K562 (cell line): ENCODE measurements at regions not wholly inside any gene's neighbourhood (a gene's known extent, or its start where the extent isn't known, plus 50 kb on each side); places are given as distances from the start of the nearest gene placed in this dataset.

Experiments
- ATAC-seq: fragments of 200-7000 bp; cut with Tn5 transposase; 3 replicates; pipeline ENCODE4 v1.9.1; 2020; ENCODE audit warnings: moderate library complexity
- BruUV-seq: library from RNA; stranded (reverse); fragments of 400-500 nt; replicated peaks from 2 replicates; lab custom pipeline; 2021; lab: Mats Ljungman, UMichigan
- CTCF ChIA-PET: fragments of 300-600 bp; formaldehyde crosslinking; extraction: SDS; loops from one replicate; lab custom pipeline; 2021; ENCODE audit warnings: low intra/inter-chr PET ratio; lab: Yijun Ruan, JAX
- POLR2A ChIA-PET: fragments of 300-600, 350-650 bp; sonication (Branson Sonifier 250); formaldehyde crosslinking; extraction: SDS; loops from one replicate; lab custom pipeline; 2021; ENCODE audit warnings: antibody characterized with exemption, inconsistent platforms; lab: Yijun Ruan, JAX
- DNase-seq, 4 experiments: peaks; one replicate each; pipeline versions ENCODE4 v3.0.0 to v3.0.0-alpha.2; 2011 to 2018; ENCODE audit warnings: low spot score in 3 of 4, mixed read lengths in 3 of 4; ENCODE audit errors: extremely low read depth in 1 of 4
- FAIRE-seq: peaks from 2 replicates; lab custom pipeline; 2011; peaks lifted over from hg19 to GRCh38; lab: Jason Lieb, UNC
- H2AFZ ChIP-seq: 2 replicates; pipeline ENCODE4 v1.6.0; 2011; ENCODE audit warnings: low read depth, low read length, control low read depth, inconsistent platforms
- H3K27ac ChIP-seq: fragments of 200-600 bp; 3 replicates; pipeline ENCODE4 v1.8.0; 2011; ENCODE audit warnings: low read depth, mild to moderate bottlenecking, control low read depth, inconsistent platforms, low read length, moderate library complexity, mixed read lengths; ENCODE audit errors: extremely low read depth
- H3K27me3 ChIP-seq, 2 experiments: fragments of 300-600 bp in 1 of 2; 2 replicates in 1 of 2; 3 replicates in 1 of 2; pipeline versions ENCODE4 v1.6.0 to v1.8.0; 2011; ENCODE audit warnings: inconsistent platforms in 2 of 2, low read length in 2 of 2, mild to moderate bottlenecking in 1 of 2, mixed read lengths in 1 of 2, moderate library complexity in 1 of 2; ENCODE audit not compliant: control insufficient read depth in 2 of 2, insufficient read depth in 2 of 2
- H3K36me3 ChIP-seq: fragments of 300-600 bp; 3 replicates; pipeline ENCODE4 v1.8.0; 2011; ENCODE audit warnings: mild to moderate bottlenecking, low read length, inconsistent platforms; ENCODE audit not compliant: control insufficient read depth, insufficient read depth
- H3K4me1 ChIP-seq, 2 experiments: fragments of 200-600 bp in 1 of 2; replicated peaks in 1 of 2; 2 replicates in 1 of 2; 3 replicates in 1 of 2; pipeline versions ENCODE4 v1.5.1 to v1.8.0; 2011; ENCODE audit warnings: inconsistent platforms in 2 of 2, low read length in 2 of 2, mild to moderate bottlenecking in 1 of 2, mixed read lengths in 1 of 2, moderate library complexity in 1 of 2; ENCODE audit not compliant: control insufficient read depth in 2 of 2, insufficient read depth in 2 of 2
- H3K4me2 ChIP-seq: 2 replicates; pipeline ENCODE4 v1.6.1; 2011; ENCODE audit warnings: low read length, control low read depth, inconsistent platforms, mixed read lengths; ENCODE audit not compliant: insufficient read depth
- H3K4me3 ChIP-seq: fragments of 200-600 bp; sonication (generic), shearing (Covaris generic); 2 replicates; pipeline ENCODE4 v1.5.1; 2016; ENCODE audit warnings: control low read depth, inconsistent platforms
- H3K79me2 ChIP-seq: fragments of 200-600 bp; 3 replicates; pipeline ENCODE4 v1.8.0; 2011; ENCODE audit warnings: low read length, inconsistent platforms; ENCODE audit not compliant: control insufficient read depth, insufficient read depth
- H3K9ac ChIP-seq, 2 experiments: 2 replicates each; pipeline versions ENCODE4 v1.6.0 to v1.6.1; 2011; ENCODE audit warnings: low read depth in 2 of 2, low read length in 2 of 2, control low read depth in 1 of 2, inconsistent platforms in 1 of 2, mild to moderate bottlenecking in 1 of 2, mixed read lengths in 1 of 2; ENCODE audit not compliant: insufficient read depth in 1 of 2
- H3K9me1 ChIP-seq: one replicate; pipeline ENCODE4 v1.6.0; 2011; ENCODE audit warnings: inconsistent platforms, mild to moderate bottlenecking, low read length, moderate library complexity; ENCODE audit not compliant: control insufficient read depth, insufficient read depth
- H3K9me3 ChIP-seq: replicated peaks from 2 replicates; pipeline ENCODE4 v1.5.1; 2011; ENCODE audit warnings: low read depth, low read length, inconsistent platforms; ENCODE audit not compliant: control insufficient read depth, insufficient read depth
- H4K20me1 ChIP-seq: replicated peaks from 2 replicates; pipeline ENCODE4 v1.6.1; 2011; ENCODE audit warnings: low read length, inconsistent platforms, mixed read lengths; ENCODE audit not compliant: control insufficient read depth, insufficient read depth
- BRCA1 ChIP-seq, 2 experiments: fragments of 450-650 bp in 1 of 2; sonication (generic) in 1 of 2; formaldehyde crosslinking in 1 of 2; IDR thresholded peaks; 2 replicates each; pipeline versions ENCODE4 v1.5.0 to v1.6.1; 2017 to 2020; ENCODE audit warnings: mild to moderate bottlenecking in 1 of 2, missing genetic modification reagents in 1 of 2
- CBX5 ChIP-seq: IDR thresholded peaks from 2 replicates; pipeline ENCODE4 v1.6.1; 2014; ENCODE audit warnings: low read depth, borderline replicate concordance
- CC2D1A ChIP-seq: fragments of 450-650 bp; IDR thresholded peaks from 2 replicates; pipeline ENCODE4 v1.6.1; 2017; ENCODE audit warnings: mild to moderate bottlenecking
- CSDE1 ChIP-seq, 2 experiments: fragments of 450-650 bp; IDR thresholded peaks; 2 replicates each; pipeline ENCODE4 v1.6.1; 2016; ENCODE audit warnings: mild to moderate bottlenecking in 1 of 2
- ELF1 ChIP-seq: fragments of 200-800 bp; sonication (Bioruptor generic); IDR thresholded peaks from 2 replicates; pipeline ENCODE4 v1.6.1; 2016; ENCODE audit warnings: missing genetic modification characterization, missing compliant biosample characterization
- MECOM ChIP-seq: fragments of 250-450 bp; sonication (Bioruptor Pico); IDR thresholded peaks from 2 replicates; pipeline ENCODE4 v1.8.0; 2022; ENCODE audit warnings: inconsistent platforms
- NFATC3 ChIP-seq: fragments of 450-650 bp; IDR thresholded peaks from 2 replicates; pipeline ENCODE4 v1.6.1; 2017; ENCODE audit warnings: mild to moderate bottlenecking
- NFIX ChIP-seq: fragments of 250-450 bp; sonication (Bioruptor Pico); IDR thresholded peaks from 2 replicates; pipeline ENCODE4 v1.4.0; 2020; ENCODE audit warnings: low read depth, mild to moderate bottlenecking, moderate library complexity
- POLR2B ChIP-seq: fragments of 450-650 bp; IDR thresholded peaks from 2 replicates; pipeline ENCODE4 v1.6.1; 2018; ENCODE audit warnings: low read depth; ENCODE audit not compliant: partially characterized antibody
- SIN3B ChIP-seq: fragments of 450-650 bp; IDR thresholded peaks from 2 replicates; pipeline ENCODE4 v1.6.1; 2017; ENCODE audit warnings: low read depth, mild to moderate bottlenecking, moderate library complexity
- SP1 ChIP-seq: sonication (generic); formaldehyde crosslinking; IDR thresholded peaks from 2 replicates; pipeline ENCODE4 v1.8.1; 2022; ENCODE audit warnings: mild to moderate bottlenecking, missing genetic modification reagents
- SREBF1 ChIP-seq: fragments of 150-350 bp; IDR thresholded peaks from 2 replicates; pipeline ENCODE4 v1.6.1; 2014; ENCODE audit warnings: antibody characterized with exemption, low read depth, low read length, borderline replicate concordance
- STAT5A ChIP-seq: IDR thresholded peaks from 2 replicates; pipeline ENCODE4 v1.6.1; 2012; ENCODE audit warnings: low read length, inconsistent platforms, borderline replicate concordance
- TCF3 ChIP-seq: sonication (generic); formaldehyde crosslinking; IDR thresholded peaks from 2 replicates; pipeline ENCODE4 v1.4.0; 2020; ENCODE audit warnings: mild to moderate bottlenecking, missing genetic modification reagents
- TCF7 ChIP-seq: sonication (generic); IDR thresholded peaks from 2 replicates; pipeline ENCODE4 v1.6.1; 2016; ENCODE audit warnings: antibody characterized with exemption, borderline replicate concordance
- XRCC4 ChIP-seq: IDR thresholded peaks from one replicate; pipeline ENCODE4 v1.6.1; 2011; ENCODE audit not compliant: insufficient read depth, insufficient read length; ENCODE audit errors: extremely low read depth
- ZFPM2 ChIP-seq: fragments of 250-450 bp; sonication (Bioruptor Pico); IDR thresholded peaks from 2 replicates; pipeline ENCODE4 v1.5.1; 2022; ENCODE audit warnings: mild to moderate bottlenecking
- ZNF232 ChIP-seq: sonication (generic); formaldehyde crosslinking; IDR thresholded peaks from 2 replicates; pipeline ENCODE4 v1.8.0; 2022; ENCODE audit warnings: mild to moderate bottlenecking, missing genetic modification reagents
- ZNF24 ChIP-seq: fragments of 450-650 bp; IDR thresholded peaks from 2 replicates; pipeline ENCODE4 v1.6.1; 2016
- ZNF354B ChIP-seq: fragments of 250-450 bp; sonication (Bioruptor Pico); IDR thresholded peaks from 2 replicates; pipeline ENCODE4 v1.4.0; 2020
- ZNF764 ChIP-seq: fragments of 250-450 bp; sonication (Bioruptor Pico); IDR thresholded peaks from 2 replicates; pipeline ENCODE4 v1.4.0; 2020; ENCODE audit warnings: low read depth, mild to moderate bottlenecking, moderate library complexity
- ZNF780A ChIP-seq: fragments of 250-450 bp; sonication (Bioruptor Pico); IDR thresholded peaks from 2 replicates; pipeline ENCODE4 v1.5.0; 2021; ENCODE audit warnings: mild to moderate bottlenecking
- WGBS: fragments of 100-300 bp; shearing (Covaris generic); methylation state at CpG from one replicate; pipeline ENCODE4 v1.1.6; 2016; ENCODE audit warnings: low coverage, mixed read lengths; ENCODE audit not compliant: insufficient coverage; ENCODE audit errors: missing lambda C conversion rate; 5-methylcytosine and 5-hydroxymethylcytosine counted together
- in situ Hi-C: fragments of 300-500 bp; cut with MboI; formaldehyde crosslinking; loops from 4 replicates; pipeline ENCODE4 v1.15.0; 2018; ENCODE audit warnings: inconsistent platforms, mixed read lengths
- intact Hi-C: fragments of 100-400 bp; cut with micrococcal nuclease; formaldehyde crosslinking; loops from 2 replicates; pipeline ENCODE4 v1.14.2; 2022
- TF ChIP-seq, protein P1 (sequence below): fragments of 250-450 bp; sonication (Bioruptor Pico); IDR thresholded peaks from 2 replicates; pipeline ENCODE4 v1.5.0; 2021
- TF ChIP-seq, protein P2 (sequence below): conservative IDR thresholded peaks from 2 replicates; pipeline ENCODE4 v1.6.1; 2011; ENCODE audit warnings: low read depth, mild to moderate bottlenecking, low read length; ENCODE audit not compliant: control insufficient read depth

DNA sequence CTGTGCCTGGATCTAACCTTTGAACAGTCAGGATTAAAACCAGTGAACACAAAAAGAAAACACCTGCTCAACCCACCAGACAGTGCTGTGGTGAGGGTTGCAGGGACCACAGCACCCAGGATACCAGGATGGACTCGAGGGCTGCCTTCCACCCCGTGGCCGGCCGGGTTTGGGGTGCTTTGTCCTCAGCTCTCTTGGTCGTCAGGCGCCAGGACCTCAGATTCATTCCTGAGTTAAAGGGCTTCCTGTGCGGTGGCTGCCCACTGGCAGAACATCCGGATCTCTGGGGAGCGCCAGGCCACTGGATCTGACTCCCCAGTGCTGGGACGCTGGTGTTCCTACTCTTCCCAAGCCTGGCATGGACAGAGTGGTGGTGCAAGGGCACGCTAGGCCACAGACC, 239.8 kb downstream of the TFCP2L1 start:
- no peak for FAIRE-seq

GRCh38 chr2:121046335-121046734, 238.7 kb downstream of the TFCP2L1 start:
- no peaks in the 10 kb centered on the region for H3K4me1 ChIP-seq
- no peak for ATAC-seq
- peaks cover 0 to 19% of the 10 kb centered on the region in 2 experiments; a peak in 2 of 5 replicates for H3K27me3 ChIP-seq
- no peak overlapping the region for H3K27ac ChIP-seq
- no peaks in the 10 kb centered on the region for H3K9me3 ChIP-seq
- H4K20me1 ChIP-seq: no peaks in the 10 kb centered on the region
- no peaks in the 10 kb centered on the region for H3K79me2 ChIP-seq
- ChIA-PET CTCF (no interaction called here), POLR2A (no interaction called here)
- no peak for DNase-seq
- intact Hi-C loops (no loop called here), in situ Hi-C loops (no loop called here)
- no peak for FAIRE-seq
- no peaks in the 10 kb centered on the region for H3K9me1 ChIP-seq
- no peak overlapping the region for H3K9ac ChIP-seq
- BruUV-seq: no TSS peak
- H2AFZ ChIP-seq: no peak overlapping the region
- TF ChIP-seq NFATC3 (no peak), ZNF780A (no peak), ZFPM2 (CRISPR knock-in tag) (no peak), ELF1 (tag) (no peak), ZNF232 (no peak), ZNF764 (CRISPR knock-in tag) (no peak), ZNF354B (CRISPR knock-in tag) (no peak), NFIX (no peak), CBX5 (no peak), POLR2B (no peak), SP1 (CRISPR knock-in tag) (no peak), SIN3B (no peak)
- TF ChIP-seq, protein P1, sequence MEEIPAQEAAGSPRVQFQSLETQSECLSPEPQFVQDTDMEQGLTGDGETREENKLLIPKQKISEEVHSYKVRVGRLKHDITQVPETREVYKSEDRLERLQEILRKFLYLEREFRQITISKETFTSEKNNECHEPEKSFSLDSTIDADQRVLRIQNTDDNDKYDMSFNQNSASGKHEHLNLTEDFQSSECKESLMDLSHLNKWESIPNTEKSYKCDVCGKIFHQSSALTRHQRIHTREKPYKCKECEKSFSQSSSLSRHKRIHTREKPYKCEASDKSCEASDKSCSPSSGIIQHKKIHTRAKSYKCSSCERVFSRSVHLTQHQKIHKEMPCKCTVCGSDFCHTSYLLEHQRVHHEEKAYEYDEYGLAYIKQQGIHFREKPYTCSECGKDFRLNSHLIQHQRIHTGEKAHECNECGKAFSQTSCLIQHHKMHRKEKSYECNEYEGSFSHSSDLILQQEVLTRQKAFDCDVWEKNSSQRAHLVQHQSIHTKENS (CRISPR knock-in tag): no peak
- TF ChIP-seq, protein P2, sequence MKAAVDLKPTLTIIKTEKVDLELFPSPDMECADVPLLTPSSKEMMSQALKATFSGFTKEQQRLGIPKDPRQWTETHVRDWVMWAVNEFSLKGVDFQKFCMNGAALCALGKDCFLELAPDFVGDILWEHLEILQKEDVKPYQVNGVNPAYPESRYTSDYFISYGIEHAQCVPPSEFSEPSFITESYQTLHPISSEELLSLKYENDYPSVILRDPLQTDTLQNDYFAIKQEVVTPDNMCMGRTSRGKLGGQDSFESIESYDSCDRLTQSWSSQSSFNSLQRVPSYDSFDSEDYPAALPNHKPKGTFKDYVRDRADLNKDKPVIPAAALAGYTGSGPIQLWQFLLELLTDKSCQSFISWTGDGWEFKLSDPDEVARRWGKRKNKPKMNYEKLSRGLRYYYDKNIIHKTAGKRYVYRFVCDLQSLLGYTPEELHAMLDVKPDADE: no peak
- no peak overlapping the region for H3K4me2 ChIP-seq
- no peak overlapping the region for H3K4me3 ChIP-seq
- H3K36me3 ChIP-seq: no peaks in the 10 kb centered on the region
- WGBS: 0% methylated on average over 4 of the region's 4 CpGs

More for the DNA sequence above, 239.8 kb downstream of the TFCP2L1 start:
- intact Hi-C loops (no loop called here), in situ Hi-C loops (no loop called here)
- Histone ChIP-seq H3K36me3 (no peaks in the 10 kb centered on the region), H3K9ac (no peak overlapping the region), H3K27me3 (peaks cover 0 to 19% of the 10 kb centered on the region in 2 experiments; a peak in 2 of 5 replicates), H3K4me2 (no peak overlapping the region), H4K20me1 (no peaks in the 10 kb centered on the region), H3K79me2 (no peaks in the 10 kb centered on the region), H3K27ac (no peak overlapping the region), H3K4me3 (no peak overlapping the region), H2AFZ (no peak overlapping the region), H3K9me3 (no peaks in the 10 kb centered on the region)
- POLR2A ChIA-PET: no interaction called here
- ATAC-seq (no peak), DNase-seq (no peak)
- BruUV-seq: no TSS peak
- TF ChIP-seq CC2D1A (no peak), STAT5A (no peak), MECOM (CRISPR knock-in tag) (no peak), XRCC4 (no peak), SREBF1 (no peak), ZNF24 (no peak), TCF7 (no peak), TCF3 (no peak), CSDE1 (IDR thresholded peaks at IDR 0.05) (no peak), BRCA1 (IDR thresholded peaks at IDR 0.05) (no peak), BRCA1 (CRISPR knock-in tag; IDR thresholded peaks at IDR 0.05) (no peak)
- TF ChIP-seq, all 486 proteins: peak for 0
- CTCF ChIA-PET: interaction anchor here (1.0 kb wide), 1 partner anchor 350 kb away, joined by 5 read pairs; no protein-coding TSS in a partner anchor
- WGBS: 0% methylated on average over 11 of the region's 11 CpGs
- Histone ChIP-seq H3K4me1 (no peaks in the 10 kb centered on the region), H3K9me1 (no peaks in the 10 kb centered on the region)
